HG03066 (cell line): ENCODE measurements at regions not wholly inside any gene's neighbourhood (a gene's known extent, or its start where the extent isn't known, plus 50 kb on each side); places are given as distances from the start of the nearest gene placed in this dataset.
"Not testable (repeated sequence)": the region's sequence is repeated elsewhere in the genome, so short reads cannot be mapped to it uniquely, and the experiment has no call there.

ENCODE experiments used
- ATAC-seq: cut with Tn5 transposase; IDR thresholded peaks from one replicate; pipeline ENCODE4 v1.9.1; 2021; ENCODE audit warnings: low read depth; ENCODE audit not compliant: unreplicated experiment

DNA sequence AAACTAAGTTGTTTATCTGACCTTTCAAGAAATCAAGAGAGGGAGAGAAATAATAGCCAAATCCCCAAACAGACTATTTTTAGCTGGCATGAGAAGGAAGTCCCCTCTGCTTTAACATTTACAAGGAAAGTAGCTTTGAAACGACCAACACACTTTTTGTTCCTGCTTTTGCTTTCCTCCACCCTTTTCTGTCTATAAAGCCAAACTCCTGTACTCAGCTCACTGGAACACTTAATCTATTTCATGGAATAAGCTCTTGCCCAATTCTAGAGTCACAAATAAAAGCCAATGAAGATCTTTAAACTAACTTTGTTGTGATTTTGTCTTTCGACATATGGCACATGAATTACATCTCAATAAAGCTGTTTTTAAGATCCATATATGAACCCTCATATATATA, 86.8 kb upstream of the CCDC71L start:
- ATAC-seq: no peak

DNA sequence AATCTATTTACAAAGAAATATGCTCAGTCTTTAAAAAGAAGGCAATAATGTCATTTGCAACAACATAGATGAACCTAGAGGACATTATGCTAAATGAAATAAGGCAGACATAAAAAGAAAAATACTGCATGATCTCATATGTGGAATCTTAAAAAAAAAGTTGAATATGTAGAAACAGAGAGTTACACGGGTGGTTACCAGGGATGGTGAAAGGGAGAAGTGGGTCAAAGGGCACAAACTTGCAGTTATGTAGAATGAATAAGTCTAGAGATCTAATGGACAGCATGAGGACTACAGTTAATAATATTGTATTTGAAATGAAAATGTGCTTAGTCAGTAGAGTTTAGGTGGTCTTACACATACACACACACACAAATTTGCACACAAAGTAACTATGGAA, 88.2 kb upstream of the CCDC71L start:
- no peak for ATAC-seq

DNA sequence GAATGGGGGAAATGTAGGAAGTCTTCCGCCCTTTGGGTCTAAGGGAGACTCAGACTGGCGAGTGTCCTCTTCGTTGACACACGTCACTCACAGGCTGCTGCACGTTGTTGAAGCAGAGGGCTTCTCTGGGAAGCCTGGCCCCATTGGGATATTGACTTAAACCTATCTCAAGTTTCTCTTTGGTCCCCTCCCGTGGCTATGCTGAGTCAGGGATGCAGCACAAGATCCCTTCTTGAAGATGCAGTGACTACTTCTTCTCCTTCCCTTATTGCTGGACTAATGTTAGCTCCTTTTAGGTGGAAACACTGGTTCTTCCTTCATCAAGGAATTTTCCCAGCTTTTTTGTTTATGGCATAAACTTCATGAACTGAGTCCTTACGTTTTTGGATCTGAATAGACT, 89.8 kb upstream of the CCDC71L start:
- ATAC-seq: no peak

DNA sequence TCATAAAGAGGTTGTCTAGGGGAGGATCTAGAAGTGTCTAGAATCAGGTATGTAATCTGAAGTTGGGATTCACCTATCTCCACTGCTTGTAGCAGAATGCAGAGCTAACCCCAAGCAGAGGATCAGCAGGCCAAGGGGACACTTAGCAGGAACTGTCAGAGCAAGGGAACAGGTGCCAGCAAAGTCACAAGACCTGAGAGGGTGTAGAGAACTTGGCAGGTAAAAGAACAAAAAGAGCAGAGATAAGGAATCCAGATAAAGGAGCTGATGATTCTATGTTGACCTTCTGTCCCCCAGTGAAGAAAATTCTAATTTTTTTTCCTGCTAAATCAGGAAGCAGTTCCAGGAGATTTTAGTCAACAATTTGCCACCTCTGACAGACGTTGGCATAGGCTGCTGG, 91.4 kb upstream of the CCDC71L start:
- ATAC-seq: no peak

DNA sequence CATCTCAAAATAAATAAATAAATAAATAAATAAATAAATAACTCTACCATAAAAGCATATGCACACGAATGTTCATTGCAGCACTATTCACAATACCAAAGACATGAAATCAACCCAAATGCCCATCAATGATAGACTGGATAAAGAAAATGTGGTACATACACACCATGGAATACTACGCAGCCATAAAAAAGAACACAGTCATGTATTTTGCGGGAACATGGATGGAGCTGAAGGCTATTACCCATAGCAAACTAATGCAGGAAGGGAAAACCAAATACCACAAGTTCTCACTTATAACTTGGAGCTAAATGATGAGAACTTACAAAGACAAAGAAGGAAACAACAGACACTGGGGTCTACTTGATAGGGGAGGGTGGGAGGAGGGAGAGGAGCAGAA, 94.1 kb upstream of the CCDC71L start:
- not testable (repeated sequence) for ATAC-seq

DNA sequence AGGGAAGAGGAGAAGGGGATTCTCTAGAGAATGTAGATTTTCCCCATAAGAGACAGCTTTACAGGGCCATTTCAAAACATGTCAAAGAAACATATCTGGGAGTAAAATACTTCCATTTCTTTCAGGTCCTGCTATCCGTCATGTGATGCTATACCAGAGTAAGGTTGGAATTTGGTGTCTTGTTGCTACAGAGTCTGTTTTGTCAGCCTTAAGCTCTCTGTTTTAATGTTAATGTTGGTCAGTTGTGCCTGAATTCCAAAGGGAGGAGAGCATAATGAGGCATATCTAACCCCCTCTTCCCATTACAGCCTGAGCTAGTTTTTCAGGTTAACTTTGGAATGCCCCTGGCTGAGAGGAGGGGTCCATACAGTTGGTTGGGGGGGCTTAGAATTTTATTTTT, 94.7 kb upstream of the CCDC71L start:
- ATAC-seq: no peak

DNA sequence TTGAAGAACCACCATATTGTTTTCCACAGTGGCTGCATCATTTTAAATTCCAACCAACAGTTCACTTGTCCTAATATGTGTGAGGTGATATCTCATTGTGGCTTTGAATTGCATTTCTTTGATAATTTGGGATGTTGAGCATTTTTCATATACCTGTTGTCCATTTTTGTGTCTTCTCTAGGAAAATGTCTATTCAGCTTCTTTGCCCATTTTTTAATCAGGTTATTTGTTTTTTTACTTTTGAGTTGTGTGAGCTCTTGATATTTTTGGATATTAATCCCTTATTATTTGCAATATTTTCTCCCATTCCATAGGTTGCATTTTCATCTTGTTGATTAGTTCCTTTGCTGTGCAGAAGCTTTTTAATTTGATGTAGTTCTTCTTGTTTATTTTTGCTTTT, 95.1 kb upstream of the CCDC71L start:
- no peak for ATAC-seq

DNA sequence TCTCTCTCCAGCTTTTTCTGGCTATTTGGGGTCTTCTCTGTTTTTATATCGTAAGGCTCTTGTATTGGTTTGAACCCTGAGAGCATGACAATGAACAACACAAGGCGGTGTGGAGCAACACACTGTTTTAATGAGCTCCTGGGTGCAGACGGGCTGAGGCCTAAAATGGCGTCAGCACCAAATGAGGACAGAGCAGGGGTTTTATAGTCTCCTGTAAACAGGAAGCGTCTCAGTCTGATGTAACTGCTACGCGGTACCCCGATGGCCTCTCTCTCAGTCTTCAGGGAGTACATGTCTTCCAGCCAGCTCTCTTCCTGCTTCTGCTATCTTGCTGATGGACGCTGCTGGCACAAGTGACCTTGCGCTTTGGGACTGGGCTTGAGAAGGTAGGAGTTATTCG, 95.9 kb upstream of the CCDC71L start:
- no peak for ATAC-seq

DNA sequence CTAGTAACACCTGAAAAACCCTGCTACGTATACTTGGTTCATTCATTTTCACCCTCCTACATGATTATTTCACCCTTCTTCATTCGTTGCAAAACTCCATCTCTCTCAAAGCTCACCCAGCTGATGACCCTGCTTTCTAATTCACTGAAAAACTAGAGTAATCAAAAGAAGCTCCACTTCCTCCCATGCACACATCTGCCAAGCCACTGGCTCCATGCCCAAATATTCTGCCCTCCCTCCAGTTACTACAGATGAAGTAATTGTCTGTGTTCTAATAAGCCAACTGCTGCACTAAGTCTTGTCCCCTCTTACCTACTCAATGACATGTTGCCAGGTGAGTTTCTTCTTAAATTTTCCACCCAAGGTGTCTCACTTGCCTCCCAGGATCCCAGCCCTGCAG, 96.9 kb upstream of the CCDC71L start:
- no peak for ATAC-seq

DNA sequence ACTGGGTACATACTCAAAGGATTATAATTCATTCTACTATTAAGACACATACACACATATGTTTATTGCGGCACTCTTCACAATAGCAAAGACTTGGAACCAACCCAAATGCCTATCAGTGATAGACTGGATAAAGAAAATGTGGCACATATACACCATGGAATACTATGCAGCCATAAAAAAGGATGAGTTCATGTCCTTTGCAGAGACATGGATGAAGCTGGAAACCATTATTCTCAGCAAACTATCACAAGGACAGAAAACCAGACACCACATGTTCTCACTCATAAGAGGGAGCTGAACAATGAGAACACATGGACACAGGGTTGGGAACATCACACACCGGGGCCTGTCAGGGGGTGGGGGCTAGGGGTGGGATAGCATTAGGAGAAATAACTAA, 101.9 kb upstream of the CCDC71L start:
- ATAC-seq: not testable (repeated sequence)

DNA sequence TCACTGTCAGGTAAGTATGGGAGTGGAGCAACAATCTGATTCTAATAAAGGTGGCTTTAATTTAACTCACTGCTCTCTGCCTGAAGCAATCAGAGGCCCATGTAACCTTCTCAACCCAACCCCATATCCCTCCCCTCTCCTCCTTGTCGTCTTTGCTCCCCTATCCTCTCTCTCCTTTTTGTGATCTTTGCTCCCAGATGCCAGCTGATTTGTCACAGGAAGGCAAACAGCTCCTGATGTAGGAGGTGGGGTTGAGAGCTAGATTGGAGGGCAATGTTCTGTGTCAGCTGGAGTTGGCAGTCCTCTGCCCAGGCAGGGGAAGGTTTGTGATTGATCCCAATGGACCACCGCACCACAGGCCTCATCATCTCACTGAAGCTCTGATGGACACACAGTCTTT, 101.4 kb upstream of the PIK3CG start:
- no peak for ATAC-seq

DNA sequence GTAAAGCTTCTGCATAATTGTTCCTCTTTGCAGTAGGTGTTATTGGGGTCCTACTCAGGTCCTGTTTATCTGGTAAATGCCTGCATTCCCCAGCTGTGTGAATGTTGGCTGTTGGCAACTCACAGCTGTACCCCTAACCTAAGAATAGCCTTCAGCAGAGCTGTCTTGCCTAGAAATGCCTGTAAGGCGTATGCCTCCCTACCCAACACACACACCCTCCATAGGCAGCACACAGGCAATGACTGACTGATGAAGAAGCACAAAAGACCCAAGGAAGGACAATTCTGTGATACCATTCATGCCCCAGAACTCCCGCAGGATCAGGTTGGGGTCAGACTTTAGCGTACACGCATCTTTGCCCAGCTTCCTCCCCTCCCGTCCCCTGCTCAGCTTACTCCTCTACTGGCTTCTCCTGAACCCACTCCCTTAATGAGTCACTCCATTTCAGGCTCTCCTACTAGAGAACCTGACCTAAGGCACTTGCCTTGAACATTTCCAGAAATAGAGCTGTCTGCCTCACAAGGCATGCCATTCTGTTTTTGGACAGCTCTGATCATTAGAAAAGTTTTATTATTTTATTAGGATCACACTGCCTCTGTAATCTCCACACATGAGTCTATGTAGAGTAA, 99.2 kb upstream of the PIK3CG start:
- no peak for ATAC-seq

DNA sequence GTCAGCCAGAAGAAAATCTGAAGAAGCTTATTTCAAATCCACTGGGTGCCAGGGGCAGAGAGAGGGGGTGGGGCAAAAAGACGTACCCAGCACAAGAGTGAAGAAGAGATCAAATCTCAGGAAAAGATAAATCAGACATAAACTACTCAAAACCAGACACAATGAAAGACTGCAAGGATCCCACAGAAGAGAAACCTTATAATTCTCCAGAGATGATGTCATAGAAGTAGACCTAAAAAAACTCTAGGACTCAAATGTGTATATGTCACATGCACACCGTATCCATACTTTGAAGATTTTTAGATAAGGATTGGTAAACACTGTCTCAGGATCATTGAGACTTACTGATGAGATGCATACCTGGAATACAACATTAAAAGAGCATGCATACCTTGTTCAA, 98.5 kb upstream of the PIK3CG start:
- no peak for ATAC-seq

DNA sequence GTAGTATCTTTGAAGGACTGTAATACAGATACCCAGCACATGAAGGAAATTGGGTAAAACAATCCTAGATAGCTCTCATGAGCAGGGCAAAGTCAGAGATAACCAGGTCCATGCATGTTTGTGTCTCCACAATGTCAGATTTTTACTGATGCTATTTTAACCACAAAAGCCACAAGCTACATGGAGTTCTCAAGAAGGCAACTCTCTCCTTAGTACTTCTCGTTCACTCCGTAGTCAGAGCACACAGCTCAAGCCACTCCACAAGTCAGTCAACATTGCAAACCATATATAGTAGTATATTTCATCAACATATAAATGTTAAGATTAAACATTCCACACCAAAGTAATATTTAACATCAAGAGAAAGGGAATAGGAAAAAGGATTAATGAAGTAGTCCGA, 98.0 kb upstream of the PIK3CG start:
- no peak for ATAC-seq

DNA sequence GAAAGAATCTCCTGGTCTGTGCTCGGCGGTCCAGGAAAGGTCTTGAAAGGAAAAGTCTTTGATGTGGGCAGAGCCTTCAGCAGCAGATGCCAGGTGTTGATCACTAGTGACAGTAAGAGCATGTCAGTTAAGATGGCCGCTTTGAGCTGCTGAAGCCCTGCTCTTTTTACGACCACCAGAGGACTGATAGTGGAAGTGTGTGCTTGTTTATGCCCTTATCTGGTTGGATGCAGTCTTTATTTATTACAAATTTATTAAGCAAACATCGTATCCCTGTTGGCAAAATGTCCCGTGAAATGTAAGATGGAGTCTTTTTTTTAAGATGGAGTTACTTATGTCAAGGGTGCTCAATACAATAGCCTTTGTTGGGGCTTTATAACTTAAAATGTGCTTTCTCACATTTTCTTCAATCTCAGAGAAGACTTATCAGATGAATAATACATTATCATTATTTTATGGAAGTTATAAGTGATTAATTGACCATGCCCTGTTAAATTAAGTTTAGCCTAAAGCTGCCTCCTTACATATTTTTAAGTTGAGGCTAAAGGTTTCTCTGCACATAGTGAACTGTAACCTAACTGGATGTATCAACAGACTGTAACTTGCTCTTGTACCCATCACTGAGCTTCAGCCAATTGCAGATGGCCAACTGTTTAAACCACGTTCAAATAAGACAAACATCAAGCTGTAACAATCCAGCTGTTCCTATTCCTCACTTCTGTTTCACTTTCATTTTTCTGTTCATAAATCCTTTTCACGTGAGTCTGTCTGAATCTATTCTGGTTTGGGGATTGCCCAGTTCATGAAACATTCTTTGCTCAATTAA, 97.4 kb upstream of the PIK3CG start:
- peak; percentile 65 for ATAC-seq

DNA sequence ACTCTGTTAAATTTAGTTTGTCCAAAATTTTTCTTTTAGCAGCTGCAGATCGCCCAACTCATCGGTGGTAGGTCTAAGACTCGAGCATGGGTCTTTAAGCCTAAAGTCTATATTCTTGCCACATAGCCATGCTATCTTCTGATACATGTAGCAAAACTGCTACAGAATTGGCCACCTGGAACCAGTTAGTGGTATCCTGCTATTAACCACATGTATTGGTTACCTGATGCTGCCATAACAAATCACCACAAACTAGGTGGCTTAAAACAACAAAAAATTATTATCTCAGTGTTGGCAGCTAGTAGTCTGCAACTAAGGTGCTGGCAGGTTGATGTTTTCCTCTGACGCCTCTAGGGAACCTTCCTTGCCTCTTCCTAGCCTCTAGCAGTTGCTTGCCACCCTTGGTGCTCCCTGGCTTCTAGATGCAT, 96.7 kb upstream of the PIK3CG start:
- peak; percentile 59 for ATAC-seq

DNA sequence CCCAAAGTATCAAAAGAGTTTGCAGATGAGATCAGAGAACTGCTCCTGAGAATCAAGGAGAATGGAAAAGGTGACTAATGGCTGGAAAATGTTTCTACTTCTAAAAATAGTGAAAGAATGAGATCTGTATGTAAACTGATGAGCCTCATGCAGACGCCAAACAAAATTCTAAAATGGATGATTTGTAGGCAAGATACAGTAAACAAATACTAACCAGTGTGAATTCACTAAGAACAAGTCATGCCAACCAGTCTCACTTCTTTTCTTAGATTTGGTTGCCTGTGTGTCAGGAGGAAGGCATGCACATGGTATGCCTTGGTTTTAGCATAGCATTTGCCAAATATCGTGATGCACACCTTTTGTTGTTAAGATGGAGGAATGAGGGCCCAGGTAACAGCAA, 94.9 kb upstream of the PIK3CG start:
- ATAC-seq: no peak

DNA sequence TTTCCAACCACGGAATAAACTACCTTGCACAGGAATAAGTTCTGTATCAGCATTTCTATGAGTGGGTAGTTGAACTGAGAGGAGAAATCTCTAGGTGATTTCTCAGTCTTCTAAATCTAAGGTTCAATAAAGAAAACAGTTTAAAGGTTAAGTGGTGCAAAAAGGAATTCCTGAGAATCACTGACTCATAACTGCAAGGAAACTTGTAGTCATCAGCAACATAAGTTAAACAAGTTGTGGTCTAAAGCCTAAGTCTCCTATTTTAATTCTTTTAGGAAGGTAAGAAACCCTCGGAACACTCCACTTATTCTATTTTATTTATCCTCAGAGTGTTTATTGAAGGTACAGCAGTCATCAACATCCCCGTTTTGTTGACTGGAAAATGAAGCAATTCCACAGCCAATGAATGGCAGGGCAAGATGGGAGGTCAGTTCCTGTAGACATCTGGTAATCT, 92.4 kb upstream of the PIK3CG start:
- ATAC-seq: no peak

DNA sequence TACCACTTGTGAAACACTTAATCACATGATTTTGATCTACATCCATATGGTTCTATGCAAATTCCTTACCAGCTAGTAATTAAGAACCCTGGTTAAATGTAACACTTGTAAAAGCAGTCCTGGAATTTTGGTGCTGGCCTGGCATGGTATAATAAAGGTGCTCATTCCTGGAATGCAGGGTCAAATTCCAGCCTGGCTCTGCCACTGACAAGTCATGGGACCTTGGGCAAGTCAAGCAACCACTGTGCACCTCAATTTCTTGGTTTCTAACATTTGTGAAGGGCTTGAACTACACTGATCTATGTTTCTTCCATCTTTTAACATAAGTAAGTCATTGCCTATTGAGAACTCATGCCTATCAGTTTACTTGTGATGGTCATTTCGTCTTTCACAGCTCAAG, 91.9 kb upstream of the PIK3CG start:
- ATAC-seq: no peak

DNA sequence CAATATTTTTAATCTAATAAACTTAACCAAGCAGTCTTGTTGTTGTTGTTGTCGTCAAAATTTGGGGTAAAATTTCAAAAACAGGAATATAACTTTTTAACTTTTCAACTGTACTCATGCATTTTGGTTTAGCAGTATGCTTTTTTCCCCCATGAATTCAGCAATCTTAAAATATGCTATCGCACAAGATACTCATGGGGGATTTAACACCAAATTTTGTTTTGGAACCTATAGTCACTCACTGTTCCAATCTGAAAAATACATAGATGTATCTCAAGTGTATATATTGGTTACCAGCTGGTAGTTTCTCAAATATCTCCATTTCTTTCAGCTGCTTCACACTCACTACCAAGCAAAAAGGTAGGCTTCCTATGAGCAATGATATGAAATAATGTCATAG, 91.4 kb upstream of the PIK3CG start:
- no peak for ATAC-seq

DNA sequence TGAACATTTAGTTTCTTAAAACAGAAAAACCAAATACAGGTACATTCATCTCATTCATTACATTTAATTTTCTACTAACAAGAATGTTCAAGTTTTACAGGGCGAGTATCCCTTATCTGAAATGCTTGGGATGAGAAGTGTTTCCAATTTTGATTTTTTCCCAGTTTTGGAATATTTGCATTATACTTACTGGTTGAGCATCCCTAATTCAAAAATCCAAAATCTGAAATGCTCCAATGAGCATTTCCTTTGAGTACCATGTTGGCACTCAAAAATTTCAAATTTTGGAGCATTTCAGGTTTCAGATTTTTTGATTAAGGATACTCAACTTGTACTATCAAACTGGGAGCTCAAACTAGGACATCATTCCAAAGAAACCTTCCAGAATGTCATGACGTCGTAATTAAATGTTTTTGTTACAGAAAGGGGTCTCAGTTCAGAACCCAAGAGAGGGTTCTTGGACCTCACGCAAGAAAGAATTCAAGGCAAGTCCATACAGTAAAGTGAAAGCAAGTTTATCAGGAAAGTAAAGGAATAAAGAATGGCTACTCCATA, 90.8 kb upstream of the PIK3CG start:
- ATAC-seq: no peak
